ENCODE measurements at regions not wholly inside any gene's neighbourhood (a gene's known extent, or its start where the extent isn't known, plus 50 kb on each side); places are given as distances from the start of the nearest gene placed in this dataset.
"Not testable (repeated sequence)": the region's sequence is repeated elsewhere in the genome, so short reads cannot be mapped to it uniquely, and the experiment has no call there.

GRCh38 chr13:48879432-48879831 lies 96.3 kb upstream of the FNDC3A start:
- in situ Hi-C loops (cut with HindIII; ENCODE audit: low sequenced_read_pairs): no loop called here

- in situ Hi-C loops (cut with HindIII; ENCODE audit: low sequenced_read_pairs): no loop called here
These were observed 95.9 kb upstream of the FNDC3A start for GRCh38 chr13:48879854-48880253.

DNA sequence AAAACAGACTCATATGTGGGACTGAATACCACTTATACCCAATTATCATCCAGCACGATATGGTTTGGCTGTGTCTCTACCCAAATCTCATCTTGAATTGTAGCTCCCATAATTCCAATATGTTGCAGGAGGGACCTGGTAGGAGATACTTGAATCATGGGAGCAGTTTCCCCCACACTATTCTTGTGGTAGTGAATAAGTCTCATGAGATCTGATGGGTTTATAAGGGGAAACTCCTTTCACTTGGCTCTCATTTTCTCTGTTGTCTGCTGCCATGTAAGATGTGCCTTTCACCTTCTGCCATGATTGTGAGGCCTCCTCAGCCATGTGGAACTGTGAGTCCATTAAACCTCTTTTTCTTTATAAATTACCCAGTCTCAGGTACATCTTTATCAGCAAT lies 91.9 kb upstream of the FNDC3A start:
- in situ Hi-C loops (cut with HindIII; ENCODE audit: low sequenced_read_pairs): not testable (repeated sequence)

DNA sequence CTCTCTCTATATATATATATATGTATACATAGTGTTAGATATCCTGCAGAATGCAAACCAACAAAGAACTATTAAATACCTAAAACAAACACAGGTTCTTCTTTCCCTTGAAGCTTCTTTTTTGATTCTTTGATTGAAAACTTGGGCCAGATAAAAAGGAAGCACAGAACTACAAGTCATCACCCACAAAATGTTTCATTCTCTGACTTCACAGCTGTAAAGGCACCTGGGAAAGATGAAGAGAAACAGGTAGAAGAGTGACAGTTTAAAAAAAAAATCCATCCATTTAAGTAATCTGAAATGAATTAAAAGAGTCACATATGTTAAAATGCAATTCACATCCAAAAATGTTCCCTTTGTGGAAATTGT lies 90.7 kb upstream of the FNDC3A start:
- in situ Hi-C loops (cut with HindIII; ENCODE audit: low sequenced_read_pairs): no loop called here

DNA sequence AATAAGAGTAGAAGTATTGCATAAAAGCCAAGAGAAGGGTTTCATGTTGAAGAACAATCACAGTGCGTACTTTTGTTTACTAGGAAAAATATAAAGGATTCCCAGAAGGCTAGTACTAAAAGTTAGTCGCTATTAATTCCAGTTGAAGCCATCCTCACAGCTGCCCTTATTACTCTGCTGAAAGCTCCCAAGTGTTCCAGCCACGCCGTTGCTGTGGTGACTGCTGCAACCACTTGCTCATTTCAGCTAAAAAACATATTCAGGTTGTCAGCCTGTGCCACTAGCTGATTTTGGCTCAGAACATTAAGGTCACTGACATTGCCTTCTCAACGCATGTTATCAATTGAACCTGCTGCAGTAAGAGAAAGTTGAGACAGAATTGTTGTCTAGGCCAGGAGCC lies 87.1 kb upstream of the FNDC3A start:
- in situ Hi-C loops (cut with HindIII; ENCODE audit: low sequenced_read_pairs): no loop called here

DNA sequence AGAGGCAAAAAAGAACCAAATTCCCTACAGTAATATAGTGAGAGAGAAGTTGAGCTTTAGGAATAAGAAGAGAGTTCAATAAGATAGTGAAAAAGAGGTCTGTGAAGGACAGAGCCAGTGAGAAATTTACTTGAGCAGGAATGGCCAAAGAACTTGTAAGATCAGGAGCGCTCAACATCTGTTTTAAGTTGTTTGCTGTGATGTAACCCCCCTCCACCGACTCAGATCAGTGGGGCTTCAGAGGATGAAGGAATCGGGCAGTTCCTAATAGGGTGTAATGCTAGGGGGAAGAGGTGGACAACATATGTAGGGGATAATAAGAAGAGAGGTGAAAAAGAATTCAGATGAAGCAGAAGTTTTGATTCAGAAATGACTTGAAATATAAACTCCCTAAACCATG lies 85.3 kb upstream of the FNDC3A start:
- in situ Hi-C loops (cut with HindIII; ENCODE audit: low sequenced_read_pairs): no loop called here

GRCh38 chr13:48891586-48891985 lies 84.1 kb upstream of the FNDC3A start:
- in situ Hi-C loops (cut with HindIII; ENCODE audit: low sequenced_read_pairs): no loop called here

DNA sequence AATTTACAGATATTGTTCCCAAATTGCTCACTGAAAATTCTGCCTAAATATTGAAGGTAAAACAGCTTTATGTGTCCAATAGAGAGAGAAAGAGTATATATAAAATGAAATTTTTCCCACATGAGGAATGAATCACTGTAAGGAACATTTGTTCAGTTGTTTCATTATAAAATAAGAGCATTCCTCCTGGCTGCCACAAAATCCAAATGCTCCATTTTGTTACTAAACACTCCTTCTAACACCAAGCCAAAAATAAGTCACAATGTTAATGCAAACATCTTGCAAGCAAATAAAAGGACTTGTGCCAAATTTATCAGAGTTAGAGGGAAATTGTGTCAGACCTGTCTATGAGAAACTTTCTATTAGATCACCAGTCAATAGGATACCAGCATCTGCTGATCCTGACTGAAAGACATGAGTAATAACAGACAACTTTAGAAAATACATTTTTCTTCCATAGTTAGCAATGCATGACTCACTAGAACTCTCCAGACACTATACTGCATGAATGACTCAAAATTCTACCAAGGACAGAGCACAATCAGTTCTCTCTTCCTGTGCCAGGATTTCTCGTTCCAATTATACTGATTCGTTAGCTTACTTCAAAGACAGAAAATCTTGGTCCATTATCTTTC lies 83.5 kb upstream of the FNDC3A start:
- in situ Hi-C loops (cut with HindIII; ENCODE audit: low sequenced_read_pairs): no loop called here

- in situ Hi-C loops (cut with HindIII; ENCODE audit: low sequenced_read_pairs): no loop called here
These were observed 83.0 kb upstream of the FNDC3A start for GRCh38 chr13:48892688-48893075.

DNA sequence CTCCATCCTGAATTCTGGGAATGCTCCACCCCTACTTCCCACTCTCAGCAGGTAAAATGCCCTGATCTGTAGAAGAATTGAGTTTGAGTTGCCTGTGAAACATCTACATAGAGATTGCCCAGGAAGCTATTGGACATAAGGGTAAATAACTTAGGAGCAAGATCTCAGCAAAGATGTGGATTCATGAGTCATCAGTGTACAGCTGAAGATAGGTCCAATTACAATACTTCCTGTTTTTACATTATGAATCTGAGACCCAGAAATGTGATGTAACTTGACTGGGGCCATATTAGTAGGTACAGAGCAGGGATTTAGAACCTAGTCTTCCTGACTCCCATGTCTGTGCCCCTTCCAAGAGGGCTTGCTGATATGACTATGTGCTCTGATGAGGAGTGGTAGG lies 79.4 kb upstream of the FNDC3A start:
- in situ Hi-C loops (cut with HindIII; ENCODE audit: low sequenced_read_pairs): no loop called here

GRCh38 chr13:48901781-48902180 lies 73.9 kb upstream of the FNDC3A start:
- in situ Hi-C loops (cut with HindIII; ENCODE audit: low sequenced_read_pairs): loop anchor here (10.0 kb wide), 1 partner anchor 73 kb away; the partner anchor contains the start of gene FNDC3A

DNA sequence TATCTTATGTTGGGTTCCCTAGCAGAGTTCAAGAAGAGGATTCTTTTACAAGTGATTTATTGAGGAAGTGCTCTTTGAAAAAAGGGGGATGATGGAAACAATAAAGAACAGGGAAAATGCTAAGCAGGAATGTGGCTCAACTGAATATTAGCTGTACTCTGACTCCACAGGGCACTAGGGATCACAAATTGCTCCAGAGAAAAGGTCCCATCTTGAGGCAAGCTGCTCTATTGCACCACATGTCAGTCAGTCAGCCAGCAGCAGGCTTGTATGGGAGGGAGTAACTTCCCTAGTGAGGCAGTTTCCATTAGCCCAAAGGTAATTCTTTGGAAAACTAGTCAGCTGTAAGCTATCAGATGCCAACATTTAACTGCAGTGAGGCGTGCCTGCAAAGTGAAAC lies 73.3 kb upstream of the FNDC3A start:
- in situ Hi-C loops (cut with HindIII; ENCODE audit: low sequenced_read_pairs): loop anchor here (10.0 kb wide), 1 partner anchor 72 kb away; the partner anchor contains the start of gene FNDC3A

DNA sequence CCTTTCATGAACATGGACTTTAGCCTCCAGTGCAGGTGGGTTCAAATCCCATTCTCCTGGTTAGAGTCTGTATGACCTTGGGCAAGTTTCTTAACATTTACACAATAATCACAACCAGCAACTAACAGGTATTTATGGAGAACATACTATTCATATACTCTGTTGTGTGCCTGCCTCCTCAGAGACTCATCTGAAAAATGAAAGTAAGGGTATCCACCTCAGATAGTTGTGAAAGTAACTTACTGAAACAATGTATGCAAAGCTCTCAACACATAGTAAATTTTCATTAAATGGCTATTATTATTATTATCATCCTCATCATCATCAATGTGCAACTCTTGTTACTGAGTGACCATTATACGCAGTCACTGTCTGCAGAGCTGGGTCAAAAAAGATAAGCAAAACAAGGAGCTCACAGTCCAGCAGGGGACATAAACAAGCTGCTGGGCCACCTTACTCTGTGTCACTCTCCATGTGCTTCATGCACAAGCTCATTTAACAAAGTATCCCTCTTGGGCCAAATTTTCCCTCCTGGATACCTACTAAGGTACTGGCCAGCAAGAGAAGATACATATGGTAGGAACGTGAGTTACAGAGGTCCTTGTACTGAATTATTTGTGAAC lies 70.9 kb upstream of the FNDC3A start:
- in situ Hi-C loops (cut with HindIII; ENCODE audit: low sequenced_read_pairs): loop anchor here (10.0 kb wide), 1 partner anchor 70 kb away; the partner anchor contains the start of gene FNDC3A

- in situ Hi-C loops (cut with HindIII; ENCODE audit: low sequenced_read_pairs): loop anchor here (10.0 kb wide), 1 partner anchor 69 kb away; the partner anchor contains the start of gene FNDC3A
These were observed 69.5 kb upstream of the FNDC3A start for GRCh38 chr13:48906200-48906599.

- in situ Hi-C loops (cut with HindIII; ENCODE audit: low sequenced_read_pairs): loop anchor here (10.0 kb wide), 1 partner anchor 66 kb away; the partner anchor contains the start of gene FNDC3A
These were observed 67.2 kb upstream of the FNDC3A start for GRCh38 chr13:48908381-48909055.

DNA sequence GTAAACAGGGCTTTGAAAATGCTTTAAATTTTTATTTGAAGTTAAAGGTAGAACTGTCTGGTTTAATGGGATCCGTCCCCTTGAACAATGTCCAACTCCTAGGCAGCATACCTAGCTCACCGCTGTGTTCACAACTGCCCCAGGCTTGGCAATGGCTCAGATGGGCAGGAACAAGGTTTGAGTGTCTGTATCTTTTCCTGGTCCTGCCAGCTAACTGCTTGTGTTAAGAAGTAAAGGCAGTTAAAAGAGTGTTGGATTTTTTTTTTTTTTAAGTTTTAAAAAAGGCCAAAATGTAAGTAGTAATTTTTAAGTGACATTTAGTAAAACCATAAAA lies 66.7 kb upstream of the FNDC3A start:
- in situ Hi-C loops (cut with HindIII; ENCODE audit: low sequenced_read_pairs): loop anchor here (10.0 kb wide), 1 partner anchor 66 kb away; the partner anchor contains the start of gene FNDC3A

GRCh38 chr13:48910686-48911085 lies 65.0 kb upstream of the FNDC3A start:
- in situ Hi-C loops (cut with HindIII; ENCODE audit: low sequenced_read_pairs): no loop called here

DNA sequence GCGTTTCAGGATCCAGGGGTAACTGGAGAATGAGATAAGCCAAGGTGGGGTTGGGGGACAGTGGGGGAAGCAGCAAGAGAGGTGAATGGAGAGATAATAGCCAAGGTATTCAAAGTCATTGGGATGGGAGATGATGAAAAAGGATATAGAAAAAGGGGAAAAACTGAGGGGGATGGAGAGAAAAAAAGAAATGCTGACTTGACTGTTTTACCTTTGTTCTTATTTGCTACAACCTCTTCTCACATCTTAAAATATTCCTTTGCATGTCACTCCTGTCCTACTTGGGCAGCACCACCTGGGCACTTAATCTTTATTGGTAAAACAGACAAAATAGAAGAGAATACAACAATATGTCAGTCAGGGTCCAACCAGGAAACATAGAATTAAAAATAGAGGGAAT lies 56.0 kb upstream of the FNDC3A start:
- in situ Hi-C loops (cut with HindIII; ENCODE audit: low sequenced_read_pairs): no loop called here

GRCh38 chr13:48920730-48921129 lies 55.0 kb upstream of the FNDC3A start:
- in situ Hi-C loops (cut with HindIII; ENCODE audit: low sequenced_read_pairs): no loop called here

DNA sequence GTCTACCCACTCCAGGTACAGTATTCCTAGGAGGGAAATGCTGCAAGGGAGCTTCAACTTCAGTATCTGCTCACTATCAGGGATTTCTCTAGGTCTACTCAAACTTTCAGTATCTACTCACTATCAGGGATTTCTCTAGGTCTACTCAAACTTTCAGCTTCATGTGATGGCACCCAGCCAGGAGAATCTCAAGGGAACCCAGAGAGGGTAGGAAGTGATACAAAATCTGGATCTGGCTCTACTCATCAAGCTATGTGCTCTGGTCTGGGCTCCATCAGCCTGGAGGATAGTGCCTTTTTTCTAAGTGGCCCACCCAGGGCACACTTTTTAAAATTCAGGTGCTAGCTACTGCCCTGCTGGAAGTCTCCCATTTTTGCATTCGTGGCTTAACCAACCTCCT lies 52.3 kb upstream of the FNDC3A start:
- in situ Hi-C loops (cut with HindIII; ENCODE audit: low sequenced_read_pairs): no loop called here

GRCh38 chr13:48925001-48925400 lies 50.7 kb upstream of the FNDC3A start:
- in situ Hi-C loops (cut with HindIII; ENCODE audit: low sequenced_read_pairs): no loop called here
